HG02642 (cell line): ENCODE measurements at regions not wholly inside any gene's neighbourhood (a gene's known extent, or its start where the extent isn't known, plus 50 kb on each side); places are given as distances from the start of the nearest gene placed in this dataset.
"Not testable (repeated sequence)": the region's sequence is repeated elsewhere in the genome, so short reads cannot be mapped to it uniquely, and the experiment has no call there.

Experiments
- ATAC-seq: cut with Tn5 transposase; IDR thresholded peaks from one replicate; pipeline ENCODE4 v1.9.1; 2021; ENCODE audit warnings: mild to moderate bottlenecking; ENCODE audit not compliant: unreplicated experiment, poor library complexity

DNA sequence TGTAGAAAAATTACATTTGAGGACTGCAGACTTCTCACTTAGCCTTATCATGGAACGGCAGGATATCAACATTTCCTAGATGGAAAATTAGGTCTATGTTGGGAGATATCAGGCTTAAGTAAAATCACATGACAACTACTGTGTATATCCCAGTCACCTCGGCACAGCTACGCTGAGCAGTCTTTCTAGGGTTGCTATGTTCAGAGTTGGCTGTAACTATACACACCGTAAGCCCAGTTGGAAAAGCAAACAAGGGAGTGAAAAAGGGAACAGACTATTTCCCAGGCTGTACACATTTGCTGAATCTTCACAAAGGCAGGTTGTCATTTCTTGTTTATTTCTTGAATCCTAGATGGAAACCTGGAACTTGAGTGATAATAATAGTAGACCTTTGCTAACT, 80.7 kb upstream of the PTPRK start:
- no peak for ATAC-seq

- peak; percentile 68 for ATAC-seq
Observed at GRCh38 chr6:128600397-128600951, 80.1 kb upstream of the PTPRK start.

DNA sequence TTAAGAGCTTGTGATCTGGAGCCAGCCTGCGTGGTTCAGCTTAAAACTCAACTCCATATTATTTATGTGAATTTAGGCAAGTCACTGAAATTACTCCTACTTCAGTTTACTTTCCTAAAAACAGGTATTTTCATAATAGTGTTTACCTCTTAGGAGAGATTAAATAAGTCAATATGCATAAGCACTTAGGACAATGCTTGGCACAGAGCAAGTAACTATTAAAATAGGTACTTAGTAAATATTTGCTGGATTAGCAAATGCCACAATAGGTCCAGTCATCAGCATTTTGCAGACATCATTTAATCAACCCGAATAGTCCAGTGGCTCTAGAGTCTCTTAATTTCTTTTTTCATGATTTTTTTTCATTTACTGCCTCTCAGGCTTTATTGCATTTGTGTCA, 78.6 kb upstream of the PTPRK start:
- ATAC-seq, result no peak

GRCh38 chr6:128598571-128598970, 78.2 kb upstream of the PTPRK start:
- ATAC-seq, result no peak

DNA sequence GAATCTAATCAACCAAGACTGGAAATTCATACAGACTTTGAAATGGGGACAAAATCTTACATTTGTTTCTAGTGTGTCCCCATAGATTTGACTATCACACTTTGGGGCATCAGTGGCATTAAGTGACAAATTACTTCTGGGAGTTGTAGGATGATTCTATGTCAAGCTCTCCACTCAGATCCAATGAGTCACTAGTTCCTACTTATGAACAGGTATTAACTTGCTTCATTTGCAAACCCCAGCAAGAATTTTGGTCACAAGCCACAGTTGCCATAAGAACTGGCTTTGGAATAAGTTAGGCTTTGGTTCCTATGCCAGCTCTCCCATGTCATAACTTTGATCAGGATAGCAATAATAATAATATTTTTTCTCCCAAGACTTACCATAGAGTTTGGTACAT, 77.6 kb upstream of the PTPRK start:
- ATAC-seq, result no peak

DNA sequence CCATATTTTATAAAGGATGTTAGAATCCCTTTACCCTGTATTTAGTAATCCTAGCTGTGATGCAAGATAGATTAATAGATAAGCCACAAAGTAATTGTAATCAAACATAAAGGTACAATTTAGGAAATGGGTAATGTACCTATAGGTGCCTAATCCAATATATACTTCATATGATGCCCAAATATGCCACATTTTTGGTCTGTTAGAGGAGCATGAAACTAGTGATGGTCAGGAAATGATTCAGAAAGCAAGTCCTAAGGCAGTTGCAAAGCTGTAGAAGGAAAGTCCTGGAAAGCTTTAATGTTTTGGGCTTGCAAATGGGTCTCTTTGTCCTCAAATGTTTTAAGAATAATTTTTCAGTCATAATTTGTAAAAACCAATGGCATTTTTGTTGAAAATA, 76.6 kb upstream of the PTPRK start:
- no peak for ATAC-seq

DNA sequence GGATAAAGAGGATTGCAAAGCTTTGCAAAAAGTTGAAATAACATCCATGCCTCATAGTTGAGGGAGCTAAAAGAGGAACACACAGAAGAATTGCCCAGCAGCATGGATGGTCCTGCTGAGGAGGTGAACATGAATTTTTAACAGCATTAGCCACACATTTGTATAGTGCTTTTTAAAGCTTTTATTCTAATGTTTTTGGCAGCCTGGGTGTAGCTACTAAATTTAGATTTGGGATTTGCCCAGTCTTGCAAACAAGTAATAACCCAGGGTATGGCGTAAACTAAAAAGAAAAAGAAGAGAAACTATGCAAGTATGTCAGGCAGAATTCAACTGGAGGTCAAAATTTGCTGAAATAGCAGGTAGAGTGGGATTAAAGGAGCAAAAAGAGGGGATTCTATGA, 75.1 kb upstream of the PTPRK start:
- ATAC-seq, result no peak

- no peak for ATAC-seq
Observed at GRCh38 chr6:128586095-128586494, 65.7 kb upstream of the PTPRK start.

GRCh38 chr6:128580224-128581110, 60.1 kb upstream of the PTPRK start:
- no peak for ATAC-seq

- not testable (repeated sequence) for ATAC-seq
Observed at GRCh38 chr6:128575254-128575653, 54.9 kb upstream of the PTPRK start.

- peak; percentile 62 for ATAC-seq
Observed at GRCh38 chr6:128574402-128574801, 54.0 kb upstream of the PTPRK start.

GRCh38 chr6:128573036-128573435, 52.6 kb upstream of the PTPRK start:
- ATAC-seq, result no peak

DNA sequence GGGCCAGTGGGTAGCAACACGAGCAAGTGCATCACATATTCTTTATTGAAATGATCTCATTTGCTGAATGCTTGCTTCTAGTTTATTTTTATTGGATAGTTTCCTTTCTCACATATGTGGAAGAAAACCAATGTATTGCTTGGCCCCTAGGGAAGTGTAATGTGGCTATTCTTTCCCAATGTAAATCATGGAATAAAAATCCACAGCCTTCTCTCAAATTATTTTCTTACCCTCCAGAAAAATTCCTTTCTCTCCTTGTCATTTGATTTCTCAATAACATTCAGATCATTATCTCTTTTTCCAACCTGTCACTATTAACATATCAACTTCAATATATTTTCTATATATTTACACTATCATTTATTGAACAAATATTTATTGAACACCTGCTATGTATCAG, 51.9 kb upstream of the PTPRK start:
- ATAC-seq, result no peak

- ATAC-seq, result no peak
Observed at GRCh38 chr6:128570680-128571063, 50.3 kb upstream of the PTPRK start.

DNA sequence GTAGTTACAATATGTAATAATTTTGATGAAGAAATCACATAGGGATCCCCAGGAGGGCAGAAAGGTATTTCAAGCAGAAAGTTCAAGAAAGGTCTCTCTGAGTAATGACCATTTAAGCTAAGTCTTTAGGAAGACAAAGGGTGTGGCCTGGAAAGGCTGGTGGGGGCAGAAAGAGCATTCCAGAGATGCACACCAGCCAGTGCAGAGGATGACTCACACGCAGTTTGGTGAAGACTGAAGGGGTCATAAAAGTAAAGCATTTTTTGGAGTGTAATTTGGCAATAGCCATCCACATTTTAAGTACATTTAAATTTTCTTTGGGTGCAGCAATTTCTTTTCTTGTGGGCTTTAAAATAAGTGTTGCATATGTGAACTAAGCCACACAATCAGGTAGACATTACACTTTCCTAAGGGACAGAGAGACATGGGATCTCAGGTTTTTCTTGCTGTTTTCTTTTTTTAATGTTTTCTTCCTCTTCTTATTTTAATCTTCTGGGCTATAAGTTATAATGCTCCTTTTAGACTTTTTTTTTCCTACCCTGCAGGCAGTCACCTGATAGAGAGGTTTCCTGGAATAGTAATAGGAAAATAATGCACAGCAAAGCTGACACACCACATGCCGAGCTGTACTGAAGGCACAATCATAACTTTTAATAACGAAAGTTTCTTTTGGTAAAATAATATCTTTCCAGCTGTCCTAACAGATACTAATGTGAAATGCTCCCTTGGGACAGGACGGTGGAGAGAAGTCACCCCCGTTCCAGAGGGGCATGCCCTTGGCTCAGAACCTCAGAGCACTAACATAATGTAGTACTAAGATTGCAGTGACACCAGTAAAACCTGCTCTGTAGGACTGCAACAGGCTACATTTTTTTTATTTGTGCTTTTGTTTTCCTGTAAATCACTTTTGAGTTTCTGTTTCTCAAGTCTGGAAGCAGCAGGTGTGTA, 49.6 kb upstream of the PTPRK start:
- ATAC-seq, result no peak
